Ascending aorta (tissue), 2 donors: ENCODE measurements at regions not wholly inside any gene's neighbourhood (a gene's known extent, or its start where the extent isn't known, plus 50 kb on each side); places are given as distances from the start of the nearest gene placed in this dataset.

ENCODE experiments used
- DNase-seq, 2 donors: peaks; one replicate each; pipeline ENCODE4 v3.0.0-alpha.2; 2019; ENCODE audit warnings: low spot score in 2 of 2
- H3K27ac ChIP-seq, 2 donors: fragments of 200-600 bp; sonication (generic); one replicate each; pipeline ENCODE4 v1.5.1; 2016 to 2017; ENCODE audit warnings: mild to moderate bottlenecking in 1 of 2
- H3K27me3 ChIP-seq: fragments of 200-600 bp; sonication (generic); one replicate; pipeline ENCODE4 v1.5.1; 2017
- H3K36me3 ChIP-seq, 2 donors: fragments of 200-600 bp; sonication (generic); one replicate each; pipeline ENCODE4 v1.5.1; 2016
- H3K4me1 ChIP-seq, 2 donors: fragments of 200-600 bp; sonication (generic); one replicate each; pipeline ENCODE4 v1.5.1; 2016 to 2017; ENCODE audit warnings: mild to moderate bottlenecking in 1 of 2
- H3K4me3 ChIP-seq, 2 donors: fragments of 200-600 bp; sonication (generic); one replicate each; pipeline ENCODE4 v1.5.1; 2016 to 2017; ENCODE audit warnings: mild to moderate bottlenecking in 1 of 2
- H3K9me3 ChIP-seq, 2 donors: fragments of 200-600 bp; sonication (generic); one replicate each; pipeline ENCODE4 v1.5.1; 2016
- CTCF ChIP-seq, 3 experiments: fragments of 200-600 bp in 2 of 3; fragments of 450-650 bp in 1 of 3; sonication (generic) in 2 of 3; IDR thresholded peaks; one replicate each; pipeline ENCODE4 v1.5.1; 2016 to 2019; ENCODE audit warnings: antibody characterized with exemption in 3 of 3, mild to moderate bottlenecking in 1 of 3, moderate library complexity in 1 of 3
- intact Hi-C: fragments of 100-400 bp; cut with DNase I; formaldehyde crosslinking; loops from one replicate; pipeline ENCODE4 v1.15.1; 2023

GRCh38 chr17:72378414-72379390 lies 257.9 kb downstream of the SOX9 start:
- Histone ChIP-seq H3K27me3 (no peaks in the 10 kb centered on the region), H3K27ac (no peak overlapping the region), H3K9me3 (no peaks in the 10 kb centered on the region), H3K36me3 (no peaks in the 10 kb centered on the region), H3K4me1 (no peaks in the 10 kb centered on the region), H3K4me3 (no peak overlapping the region)
- no peak for TF ChIP-seq CTCF (IDR thresholded peaks at IDR 0.05)
- DNase-seq: no peak
- intact Hi-C loops: no loop called here

DNA sequence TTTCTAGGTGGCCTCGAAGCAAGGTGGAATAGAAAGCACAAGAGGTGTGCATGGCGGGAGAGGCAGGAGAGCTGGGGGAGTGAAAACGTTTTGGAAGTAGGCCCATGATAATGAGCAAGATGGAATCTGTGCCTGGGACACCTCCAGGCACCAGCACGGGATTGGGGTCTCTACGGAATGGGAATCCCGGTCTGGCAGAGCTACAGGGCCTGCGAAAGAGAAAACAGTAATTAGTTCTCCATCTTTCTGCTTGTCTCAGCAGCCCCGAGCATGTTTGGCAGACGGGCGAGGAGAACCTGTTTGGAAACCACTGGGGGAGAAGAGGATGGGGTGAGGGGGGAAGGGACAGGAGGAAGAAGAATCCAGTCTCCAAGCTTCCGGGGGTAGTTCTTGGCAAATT lies 258.7 kb downstream of the SOX9 start:
- intact Hi-C loops: no loop called here
- H3K4me3 ChIP-seq: no peak overlapping the region
- DNase-seq: no peak
- no peak overlapping the region for H3K27ac ChIP-seq
- H3K36me3 ChIP-seq: no peaks in the 10 kb centered on the region
- H3K4me1 ChIP-seq: no peaks in the 10 kb centered on the region
- H3K9me3 ChIP-seq: no peaks in the 10 kb centered on the region
- no peaks in the 10 kb centered on the region for H3K27me3 ChIP-seq
- TF ChIP-seq CTCF (IDR thresholded peaks at IDR 0.05): no peak

GRCh38 chr17:72380120-72380519 lies 259.3 kb downstream of the SOX9 start:
- DNase-seq: no peak
- Histone ChIP-seq H3K4me1 (no peaks in the 10 kb centered on the region), H3K27ac (no peak overlapping the region), H3K4me3 (no peak overlapping the region), H3K9me3 (no peaks in the 10 kb centered on the region), H3K27me3 (no peaks in the 10 kb centered on the region), H3K36me3 (no peaks in the 10 kb centered on the region)
- intact Hi-C loops: no loop called here
- TF ChIP-seq CTCF (IDR thresholded peaks at IDR 0.05): no peak

- intact Hi-C loops: no loop called here
- no peak for DNase-seq
These were observed 259.9 kb downstream of the SOX9 start for GRCh38 chr17:72380737-72381136.

GRCh38 chr17:72381597-72382397 lies 261.0 kb downstream of the SOX9 start:
- Histone ChIP-seq H3K9me3 (no peaks in the 10 kb centered on the region), H3K27ac (no peak overlapping the region), H3K4me3 (no peak overlapping the region), H3K4me1 (no peaks in the 10 kb centered on the region), H3K36me3 (no peaks in the 10 kb centered on the region), H3K27me3 (no peaks in the 10 kb centered on the region)
- TF ChIP-seq CTCF (IDR thresholded peaks at IDR 0.05): no peak
- no peak for DNase-seq
- intact Hi-C loops: no loop called here

More at GRCh38 chr17:72380737-72381136, 259.9 kb downstream of the SOX9 start:
- Histone ChIP-seq H3K4me3 (no peak overlapping the region), H3K27me3 (no peaks in the 10 kb centered on the region), H3K4me1 (no peaks in the 10 kb centered on the region), H3K9me3 (no peaks in the 10 kb centered on the region), H3K27ac (no peak overlapping the region), H3K36me3 (no peaks in the 10 kb centered on the region)
- TF ChIP-seq CTCF (IDR thresholded peaks at IDR 0.05): no peak
